NCI-H526 treated with DMSO at 0.1 percent for 48 hours (cell line): ENCODE measurements at regions not wholly inside any gene's neighbourhood (a gene's known extent, or its start where the extent isn't known, plus 50 kb on each side); places are given as distances from the start of the nearest gene placed in this dataset.

Experiments used
- DNase-seq: peaks from one replicate; lab custom pipeline; 2025; lab: John Stamatoyannopoulos, UW

DNA sequence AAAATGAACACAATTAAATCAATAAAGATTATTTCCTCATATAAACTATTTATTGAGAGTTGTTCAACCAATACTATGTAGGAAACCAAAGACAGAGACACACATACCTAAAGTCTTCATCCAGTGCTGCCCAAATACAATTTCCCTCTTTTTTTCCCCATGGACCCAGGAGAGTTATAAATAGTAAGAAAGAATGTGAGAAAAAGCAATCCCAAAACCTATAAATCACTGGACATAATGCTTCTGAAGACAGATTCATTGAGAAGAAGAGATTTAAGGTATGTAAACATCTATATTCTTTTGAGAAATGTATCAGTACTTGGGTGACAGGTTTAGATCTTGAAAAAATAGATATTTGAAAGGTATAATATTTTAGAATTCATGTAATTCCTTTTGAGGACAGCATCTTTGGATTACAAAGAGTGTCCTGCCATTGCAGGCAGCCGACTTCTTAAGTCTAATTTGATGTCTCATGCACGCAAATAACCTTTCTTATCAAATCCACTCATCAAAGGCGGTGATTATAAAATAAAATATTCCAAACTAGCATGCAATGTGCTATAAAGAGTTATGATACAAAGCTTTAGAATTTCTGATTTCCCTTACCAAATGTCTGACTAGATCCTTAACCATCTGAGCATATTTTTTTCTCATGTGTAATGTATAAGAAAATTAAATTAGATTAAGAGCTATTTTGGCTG, 739.4 kb downstream of the LIG4 start:
- no peak for DNase-seq

- DNase-seq = no peak
Measured at GRCh38 chr13:107473253-107473652, 742.1 kb downstream of the LIG4 start.

- DNase-seq = no peak
Measured at GRCh38 chr13:107466326-107467099, 748.8 kb downstream of the LIG4 start.

DNA sequence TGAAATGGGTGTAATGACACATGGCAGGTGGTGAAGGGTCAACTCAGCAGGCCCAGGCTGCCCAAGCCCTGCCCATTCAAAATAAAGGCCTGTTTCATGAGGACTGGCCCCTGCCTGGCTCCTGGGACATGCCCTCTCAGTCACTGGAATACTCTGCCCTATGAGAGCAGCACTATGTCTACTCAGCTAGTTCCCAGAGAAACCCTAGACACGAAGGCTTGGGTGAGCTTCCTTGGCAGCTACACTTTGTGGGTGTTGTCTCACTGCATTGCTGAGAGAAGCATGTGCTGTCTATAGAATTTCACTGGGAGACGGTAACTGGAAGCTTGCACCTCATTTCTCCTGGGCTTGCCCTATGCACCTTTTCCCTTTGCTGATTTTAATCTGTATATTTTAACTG, 752.8 kb downstream of the LIG4 start:
- DNase-seq = no peak

DNA sequence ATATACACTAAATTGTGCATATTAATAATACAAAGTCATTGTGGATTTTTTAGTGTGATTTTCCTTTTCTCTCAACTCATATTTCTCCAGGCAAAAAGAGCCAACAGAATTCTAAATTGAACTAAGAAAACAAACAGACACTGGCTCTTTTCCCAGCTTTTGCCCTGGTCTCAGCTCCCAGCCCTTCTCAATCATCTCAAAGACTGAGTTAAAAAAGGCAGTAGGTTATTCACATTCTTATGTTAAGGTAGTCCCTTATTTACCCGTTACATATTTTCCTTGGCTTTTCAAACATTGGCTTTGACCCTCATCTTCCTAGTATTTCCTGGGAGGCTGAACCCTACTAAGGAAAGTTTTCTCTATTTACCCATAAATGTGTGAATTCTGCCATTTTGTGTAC, 753.6 kb downstream of the LIG4 start:
- DNase-seq = no peak

DNA sequence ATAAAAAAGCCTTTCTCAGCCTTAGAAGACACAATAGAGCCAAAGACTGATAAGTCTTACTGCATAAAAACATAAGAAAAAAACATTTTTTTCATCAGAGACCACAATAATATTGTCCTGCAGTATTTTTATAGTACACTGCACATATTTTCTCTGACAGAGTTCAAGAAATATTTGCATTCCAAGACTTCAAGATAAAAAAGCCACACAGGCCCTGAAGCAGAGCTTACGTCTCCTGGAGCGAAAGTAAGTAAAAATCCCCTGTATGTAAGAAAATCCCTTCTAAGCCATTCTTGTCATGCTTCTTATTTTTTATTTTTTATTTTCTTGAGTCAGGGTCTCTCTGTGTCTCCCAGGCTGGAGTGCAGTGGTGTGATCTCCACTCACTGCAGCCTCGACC, 755.9 kb downstream of the LIG4 start:
- no peak for DNase-seq

DNA sequence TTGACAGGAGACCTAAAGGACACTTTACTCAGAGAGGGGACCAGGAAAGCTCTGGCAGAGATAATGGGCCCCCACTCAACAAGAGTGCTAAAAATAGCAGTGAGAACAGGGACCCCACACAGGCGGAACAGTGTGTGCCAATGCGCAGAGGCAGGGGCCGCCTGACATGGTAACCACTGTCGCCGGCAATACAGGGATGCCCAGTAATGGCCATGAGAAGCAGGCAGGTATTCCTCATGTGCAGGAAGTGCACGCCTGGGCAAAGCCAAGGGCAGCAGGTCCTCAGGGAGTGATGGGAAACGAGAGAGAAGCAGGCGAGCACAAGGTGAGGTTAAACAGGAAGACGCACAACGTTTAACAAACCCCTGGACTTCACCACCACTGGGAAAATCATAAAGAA, 757.1 kb downstream of the LIG4 start:
- no peak for DNase-seq

- no peak for DNase-seq
Measured at GRCh38 chr13:107457686-107458085, 757.6 kb downstream of the LIG4 start.

GRCh38 chr13:107456431-107456830, 758.9 kb downstream of the LIG4 start:
- DNase-seq = no peak

DNA sequence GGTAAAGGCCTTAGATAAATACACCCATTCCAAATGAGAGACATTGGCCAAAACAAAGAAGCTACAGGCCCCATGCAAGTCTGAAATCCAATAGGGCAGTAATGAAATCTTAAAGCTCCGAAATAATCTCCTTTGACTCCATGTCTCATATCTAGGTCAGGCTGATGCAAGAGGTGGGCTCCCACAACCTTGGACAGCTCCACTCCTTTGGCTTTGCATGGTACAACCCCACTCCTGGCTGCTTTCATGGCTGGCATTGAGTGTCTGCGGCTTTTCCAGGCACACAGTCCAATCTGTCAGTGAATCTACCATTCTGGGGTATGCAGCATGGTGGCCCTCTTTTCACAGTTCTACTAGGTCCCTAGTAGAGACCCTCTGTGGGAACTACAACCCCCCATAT, 762.5 kb downstream of the LIG4 start:
- DNase-seq = no peak

DNA sequence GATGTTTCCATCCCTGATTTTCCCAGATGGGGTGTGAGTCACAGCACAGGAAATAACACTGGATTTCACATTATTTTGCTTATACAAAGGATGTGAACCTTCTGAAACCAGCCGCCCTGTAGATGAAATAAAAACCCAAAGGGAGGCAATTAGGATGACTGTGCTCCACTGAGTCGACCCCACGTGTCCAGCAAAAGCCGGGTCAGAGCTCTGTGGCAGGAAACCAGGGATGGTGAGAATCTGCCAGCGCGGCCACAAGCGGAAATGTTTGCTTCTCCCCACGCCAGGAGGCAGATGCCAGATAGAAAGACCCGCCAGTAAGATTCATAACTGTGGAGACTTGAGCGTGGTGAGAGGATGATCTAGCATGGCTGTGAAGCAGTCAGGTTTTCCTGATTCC, 764.4 kb downstream of the LIG4 start:
- no peak for DNase-seq

- DNase-seq = no peak
Measured at GRCh38 chr13:107450431-107450830, 764.9 kb downstream of the LIG4 start.

DNA sequence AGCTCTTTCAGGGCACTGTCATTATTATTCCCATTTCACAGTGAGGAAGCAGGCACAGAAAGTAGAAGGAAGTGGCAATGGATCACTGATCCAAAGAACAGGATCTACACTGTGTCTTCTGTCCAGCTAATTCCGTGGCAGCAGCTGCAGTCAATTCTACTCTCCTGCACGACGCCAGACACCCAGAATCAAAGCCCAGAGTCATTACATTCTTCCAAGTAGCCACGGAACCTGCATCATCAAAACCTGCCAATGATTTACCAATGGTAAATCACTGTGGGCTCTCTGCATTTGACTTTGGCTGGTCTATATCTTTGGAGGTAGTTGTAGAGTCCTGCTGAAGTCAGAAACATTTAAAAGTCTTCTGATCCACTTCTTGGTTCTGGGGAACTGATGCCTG, 767.7 kb downstream of the LIG4 start:
- DNase-seq = no peak

- no peak for DNase-seq
Measured at GRCh38 chr13:107441279-107441678, 774.1 kb downstream of the LIG4 start.

GRCh38 chr13:107438251-107438650, 777.1 kb downstream of the LIG4 start:
- DNase-seq = no peak

- no peak for DNase-seq
Measured at GRCh38 chr13:107434347-107434746, 781.0 kb downstream of the LIG4 start.

- no peak for DNase-seq
Measured at GRCh38 chr13:107427536-107427935, 787.8 kb downstream of the LIG4 start.

GRCh38 chr13:107422421-107422820, 792.9 kb downstream of the LIG4 start:
- no peak for DNase-seq

GRCh38 chr13:107421951-107422350, 793.4 kb downstream of the LIG4 start:
- no peak for DNase-seq

- DNase-seq = no peak
Measured at GRCh38 chr13:107421028-107421427, 794.3 kb downstream of the LIG4 start.

GRCh38 chr13:107413005-107413404, 802.3 kb downstream of the LIG4 start:
- DNase-seq = no peak

DNA sequence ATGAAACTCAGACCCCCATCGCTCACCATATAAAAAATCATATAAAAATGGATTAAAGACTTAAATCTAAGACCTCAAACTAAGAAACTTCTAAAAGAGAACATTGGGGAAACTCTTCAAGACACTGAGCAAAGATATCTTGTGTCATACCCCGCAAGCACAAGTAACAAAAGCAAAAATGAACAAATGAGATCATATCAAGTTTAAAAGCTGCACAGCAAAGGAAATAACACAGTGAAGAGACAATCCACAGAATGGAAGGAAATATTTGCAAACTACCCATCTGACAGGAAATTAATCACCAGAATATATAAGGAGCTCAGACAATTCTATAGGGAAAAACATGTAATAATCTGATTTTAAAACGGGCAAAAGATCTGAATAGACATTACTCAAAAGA, 808.3 kb downstream of the LIG4 start:
- DNase-seq = no peak

DNA sequence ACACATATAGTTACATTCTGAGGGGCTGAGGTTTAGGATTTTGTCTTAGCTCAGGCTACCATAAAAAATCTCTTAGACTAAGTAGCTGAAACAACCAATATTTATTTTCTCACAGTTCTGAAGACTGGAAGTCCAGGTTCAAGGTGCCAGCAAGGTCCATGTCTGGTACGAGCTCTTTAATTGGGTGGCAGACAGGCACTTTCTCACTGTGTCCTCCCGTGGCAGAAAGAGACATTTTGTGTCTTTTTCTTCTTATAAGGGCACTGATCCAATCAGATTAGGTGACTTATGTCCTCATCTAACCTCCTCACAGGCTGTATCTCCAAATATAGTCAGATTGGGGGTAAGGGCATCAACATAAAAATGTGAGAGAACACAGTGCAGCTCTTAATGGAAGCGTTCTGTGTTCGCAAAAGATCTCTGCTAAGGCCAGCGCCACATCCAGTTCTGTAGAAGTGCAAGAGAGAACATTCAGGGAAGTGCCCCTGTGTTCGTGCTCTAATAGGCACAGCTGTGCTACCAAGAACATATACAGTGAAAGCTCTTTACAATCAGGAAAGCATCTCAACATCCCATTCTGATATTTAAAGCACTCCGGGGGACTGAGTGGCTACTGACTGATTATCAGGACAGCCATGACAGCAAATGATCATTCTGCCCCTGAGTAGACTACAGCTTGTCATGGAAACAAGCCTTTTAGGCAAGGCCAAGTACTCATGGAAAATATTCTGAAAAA, 819.2 kb downstream of the LIG4 start:
- no peak for DNase-seq
